ENCODE measurements at regions not wholly inside any gene's neighbourhood (a gene's known extent, or its start where the extent isn't known, plus 50 kb on each side); places are given as distances from the start of the nearest gene placed in this dataset.
"Not testable (repeated sequence)": the region's sequence is repeated elsewhere in the genome, so short reads cannot be mapped to it uniquely, and the experiment has no call there.

DNA sequence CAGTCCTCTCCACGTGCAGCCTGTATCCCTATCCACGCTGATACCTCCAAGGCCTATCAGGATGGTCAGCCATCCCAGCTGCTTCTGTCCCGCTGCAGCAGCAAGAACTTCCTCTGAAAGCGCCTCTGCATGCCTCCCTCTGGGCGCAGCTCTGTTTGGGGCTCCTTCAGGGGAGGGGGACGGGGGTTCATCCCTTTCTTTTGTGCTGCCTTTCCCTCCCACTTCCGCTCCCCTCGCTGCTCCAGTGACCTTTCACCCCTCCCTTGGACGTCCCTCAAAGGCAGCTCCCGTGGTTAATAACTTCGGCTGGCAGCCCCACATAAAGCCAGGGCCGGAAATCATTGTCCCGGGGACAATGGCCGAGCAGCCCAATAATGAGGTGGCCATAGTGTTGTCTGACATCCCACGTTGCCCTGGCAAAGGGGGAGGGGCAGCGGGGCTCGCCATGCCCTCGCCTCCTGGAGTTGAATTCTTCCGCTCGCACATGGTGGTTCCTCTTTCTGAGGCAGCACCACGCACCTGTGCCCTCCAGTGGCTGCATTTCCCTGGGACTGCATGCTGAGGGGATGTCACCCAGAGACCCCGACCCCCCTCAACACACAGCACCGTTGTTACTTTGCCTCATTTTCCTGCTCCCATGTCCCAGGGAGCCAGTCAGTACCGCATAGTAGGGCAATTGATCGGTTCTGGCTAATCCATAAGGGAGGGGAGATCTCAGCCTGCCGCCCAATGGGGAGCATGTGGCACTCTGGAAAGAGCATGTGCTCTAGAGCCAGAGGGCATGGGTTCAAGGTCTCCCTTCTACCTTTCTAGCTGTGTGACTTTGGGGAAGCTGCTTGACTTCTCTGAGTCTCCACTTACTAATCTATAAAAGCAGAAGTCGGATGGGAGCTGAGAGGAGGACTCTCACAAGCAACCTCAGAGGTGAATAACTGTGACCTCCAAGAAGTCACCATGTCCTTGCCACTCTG lies 72.0 kb downstream of the TRIM43 start:
- TF ChIP-seq POLR2A (IDR thresholded peaks at IDR 0.05), result not testable (repeated sequence)
- TF ChIP-seq, protein P1, sequence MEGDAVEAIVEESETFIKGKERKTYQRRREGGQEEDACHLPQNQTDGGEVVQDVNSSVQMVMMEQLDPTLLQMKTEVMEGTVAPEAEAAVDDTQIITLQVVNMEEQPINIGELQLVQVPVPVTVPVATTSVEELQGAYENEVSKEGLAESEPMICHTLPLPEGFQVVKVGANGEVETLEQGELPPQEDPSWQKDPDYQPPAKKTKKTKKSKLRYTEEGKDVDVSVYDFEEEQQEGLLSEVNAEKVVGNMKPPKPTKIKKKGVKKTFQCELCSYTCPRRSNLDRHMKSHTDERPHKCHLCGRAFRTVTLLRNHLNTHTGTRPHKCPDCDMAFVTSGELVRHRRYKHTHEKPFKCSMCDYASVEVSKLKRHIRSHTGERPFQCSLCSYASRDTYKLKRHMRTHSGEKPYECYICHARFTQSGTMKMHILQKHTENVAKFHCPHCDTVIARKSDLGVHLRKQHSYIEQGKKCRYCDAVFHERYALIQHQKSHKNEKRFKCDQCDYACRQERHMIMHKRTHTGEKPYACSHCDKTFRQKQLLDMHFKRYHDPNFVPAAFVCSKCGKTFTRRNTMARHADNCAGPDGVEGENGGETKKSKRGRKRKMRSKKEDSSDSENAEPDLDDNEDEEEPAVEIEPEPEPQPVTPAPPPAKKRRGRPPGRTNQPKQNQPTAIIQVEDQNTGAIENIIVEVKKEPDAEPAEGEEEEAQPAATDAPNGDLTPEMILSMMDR (IDR thresholded peaks at IDR 0.05), result not testable (repeated sequence)
